M059J (cell line): ENCODE measurements at regions not wholly inside any gene's neighbourhood (a gene's known extent, or its start where the extent isn't known, plus 50 kb on each side); places are given as distances from the start of the nearest gene placed in this dataset.

Source experiments
- DNase-seq: peaks from one replicate; pipeline ENCODE4 v3.0.0-alpha.2; 2012; ENCODE audit warnings: low read depth

GRCh38 chr4:8698341-8699062 is 105.9 kb downstream of the CPZ start:
- DNase-seq = no peak

GRCh38 chr4:8697826-8698225 is 105.3 kb downstream of the CPZ start:
- no peak for DNase-seq

DNA sequence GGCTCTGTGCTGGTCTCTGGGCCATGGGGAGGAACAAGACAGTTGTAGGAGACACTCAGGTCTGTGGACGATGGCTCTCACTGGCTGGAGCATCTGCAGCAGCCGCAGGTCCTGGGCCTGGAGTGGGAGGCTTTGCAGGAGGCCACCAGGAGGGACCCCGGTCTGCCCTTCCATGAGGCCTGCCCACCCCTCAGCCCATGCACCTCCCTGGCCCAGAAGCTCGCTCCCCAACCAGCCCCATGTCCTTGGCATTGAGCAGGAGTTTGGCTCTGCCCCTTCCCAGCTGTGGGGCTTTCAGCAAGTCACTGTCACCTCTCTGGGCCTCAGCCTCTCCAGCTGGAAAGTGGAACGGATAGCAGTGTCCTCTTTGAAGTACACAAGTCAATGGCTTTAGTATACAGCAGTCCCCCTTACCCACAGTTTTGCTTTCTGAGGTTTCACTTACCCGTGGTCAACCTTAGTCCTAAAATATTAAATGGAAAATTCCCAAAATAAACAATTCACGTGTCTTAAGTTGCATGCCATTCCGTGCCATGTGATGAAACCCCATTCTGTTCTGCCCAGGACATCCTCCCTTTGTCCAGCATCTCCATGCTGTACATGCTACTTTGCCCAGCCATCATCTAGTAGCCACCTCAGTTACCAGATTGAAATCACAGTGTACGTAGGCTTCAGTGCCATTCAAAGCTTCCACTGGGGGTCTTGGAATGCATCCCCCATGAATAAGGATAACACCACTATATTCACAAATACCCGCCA is 104.0 kb downstream of the CPZ start:
- no peak for DNase-seq

DNA sequence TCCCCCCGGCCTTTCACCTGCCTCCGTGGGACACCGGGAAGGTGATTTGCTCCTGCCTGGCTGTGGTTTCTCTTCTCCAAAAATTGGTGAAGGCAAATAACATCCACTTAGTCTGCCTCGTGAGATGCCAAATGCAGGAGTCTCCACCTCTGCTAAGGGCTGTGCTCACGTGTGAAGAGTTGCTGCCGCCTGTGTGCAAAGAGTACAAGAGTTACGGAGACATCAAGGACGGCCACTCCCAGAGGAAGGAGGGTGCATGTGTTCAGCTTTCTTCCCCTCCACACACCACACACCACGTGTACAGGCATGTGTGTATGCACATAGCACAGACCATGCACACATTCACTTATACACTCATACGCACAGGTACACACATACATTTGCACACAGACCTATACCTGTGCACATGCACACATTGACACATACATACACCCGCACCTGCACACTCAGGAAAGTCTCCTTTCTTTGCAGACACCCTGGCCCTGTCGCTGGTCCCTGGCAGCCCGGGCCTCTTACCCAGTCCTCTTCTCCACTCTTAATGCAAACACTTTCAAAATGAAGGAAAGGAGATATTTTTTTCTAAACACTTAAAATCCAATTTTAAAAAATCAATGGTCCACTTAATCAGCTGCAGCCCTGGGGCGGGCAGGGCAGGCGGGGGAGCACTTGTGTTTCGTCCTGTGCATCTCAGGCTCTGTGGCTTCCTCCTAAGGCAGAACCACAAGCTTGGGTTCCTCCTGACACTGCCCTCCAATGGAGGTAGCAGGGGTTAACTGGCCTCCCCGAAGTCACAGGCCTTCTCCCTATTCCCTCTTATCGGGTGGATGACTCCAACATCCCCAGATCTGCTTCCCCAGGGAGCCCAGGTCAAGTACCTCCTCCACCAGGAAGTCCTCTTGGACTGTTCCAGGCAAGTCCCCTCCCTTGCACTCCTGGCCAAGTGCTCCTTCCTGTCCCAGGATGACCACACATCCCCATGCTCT is 103.0 kb downstream of the CPZ start:
- no peak for DNase-seq

DNA sequence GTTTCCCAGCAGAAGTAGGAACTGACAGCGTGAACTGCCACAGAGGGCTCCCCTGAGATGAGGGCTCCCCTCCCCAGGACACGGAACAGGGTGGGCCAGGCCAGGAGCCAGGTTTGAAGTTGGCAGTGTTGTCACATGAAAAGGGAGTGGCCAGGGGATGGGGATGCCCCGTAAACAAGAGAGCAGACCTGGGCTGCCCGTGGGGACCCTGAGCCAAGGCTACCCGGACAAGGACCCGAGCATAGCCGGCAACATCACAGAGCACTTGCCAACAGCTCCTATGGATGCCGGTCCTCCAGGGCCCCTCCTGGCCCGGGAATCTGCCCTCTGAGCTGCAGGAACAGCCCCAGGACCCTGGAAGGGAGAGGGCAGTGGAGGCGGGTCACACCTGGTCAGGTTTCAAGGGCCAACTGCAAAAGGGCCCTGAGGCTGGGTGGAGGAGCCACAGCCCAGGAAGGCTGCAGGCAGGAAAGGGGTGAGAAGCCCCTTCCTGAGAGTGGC is 102.1 kb downstream of the CPZ start:
- DNase-seq = no peak

DNA sequence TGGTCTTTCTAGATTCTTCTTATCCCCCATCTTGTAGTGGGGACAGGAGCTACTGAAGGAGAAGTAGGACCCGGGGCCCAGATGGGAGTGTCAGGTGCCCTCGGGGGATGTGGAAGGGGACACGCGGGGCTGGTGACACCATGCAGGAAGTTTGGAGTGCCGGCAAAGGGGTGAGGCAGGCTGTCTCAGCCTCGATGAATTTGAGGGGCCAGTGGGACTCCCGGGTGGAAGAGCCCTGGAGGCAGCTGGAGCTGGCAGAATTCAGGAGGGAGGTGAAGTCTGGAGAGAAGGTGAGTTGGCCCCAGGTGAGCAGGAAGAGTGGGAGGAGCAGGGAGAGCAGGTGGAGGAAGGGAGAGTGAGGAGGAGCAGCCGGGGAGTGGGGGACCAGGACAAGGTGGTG is 101.7 kb downstream of the CPZ start:
- DNase-seq = no peak

DNA sequence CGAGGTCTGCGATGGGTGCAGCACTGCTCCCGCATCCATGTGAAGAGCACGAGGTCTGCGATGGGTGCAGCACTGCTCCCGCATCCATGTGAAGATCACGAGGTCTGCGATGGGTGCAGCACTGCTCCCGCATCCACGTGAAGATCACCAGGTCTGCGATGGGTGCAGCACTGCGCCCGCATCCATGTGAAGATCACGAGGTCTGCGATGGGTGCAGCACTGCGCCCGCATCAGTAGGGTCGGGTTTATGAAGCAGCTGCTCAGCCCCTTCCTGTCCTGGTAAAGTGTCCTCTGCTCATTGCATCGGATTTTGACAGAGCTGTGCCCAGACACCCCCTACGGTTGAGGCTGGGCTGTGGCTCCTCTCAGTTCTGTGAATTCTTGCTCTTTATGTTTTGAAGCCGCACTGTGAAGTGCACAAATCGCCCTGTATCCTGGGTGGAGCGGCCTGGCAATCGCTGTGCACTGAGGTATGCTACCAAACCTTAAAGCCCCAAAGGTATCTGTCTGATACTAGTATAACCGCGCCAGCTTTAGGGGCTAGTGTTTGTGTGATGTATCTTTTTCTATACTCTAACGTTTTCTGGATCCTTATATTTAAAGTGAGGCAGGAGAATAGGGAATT is 98.7 kb downstream of the CPZ start:
- no peak for DNase-seq

DNA sequence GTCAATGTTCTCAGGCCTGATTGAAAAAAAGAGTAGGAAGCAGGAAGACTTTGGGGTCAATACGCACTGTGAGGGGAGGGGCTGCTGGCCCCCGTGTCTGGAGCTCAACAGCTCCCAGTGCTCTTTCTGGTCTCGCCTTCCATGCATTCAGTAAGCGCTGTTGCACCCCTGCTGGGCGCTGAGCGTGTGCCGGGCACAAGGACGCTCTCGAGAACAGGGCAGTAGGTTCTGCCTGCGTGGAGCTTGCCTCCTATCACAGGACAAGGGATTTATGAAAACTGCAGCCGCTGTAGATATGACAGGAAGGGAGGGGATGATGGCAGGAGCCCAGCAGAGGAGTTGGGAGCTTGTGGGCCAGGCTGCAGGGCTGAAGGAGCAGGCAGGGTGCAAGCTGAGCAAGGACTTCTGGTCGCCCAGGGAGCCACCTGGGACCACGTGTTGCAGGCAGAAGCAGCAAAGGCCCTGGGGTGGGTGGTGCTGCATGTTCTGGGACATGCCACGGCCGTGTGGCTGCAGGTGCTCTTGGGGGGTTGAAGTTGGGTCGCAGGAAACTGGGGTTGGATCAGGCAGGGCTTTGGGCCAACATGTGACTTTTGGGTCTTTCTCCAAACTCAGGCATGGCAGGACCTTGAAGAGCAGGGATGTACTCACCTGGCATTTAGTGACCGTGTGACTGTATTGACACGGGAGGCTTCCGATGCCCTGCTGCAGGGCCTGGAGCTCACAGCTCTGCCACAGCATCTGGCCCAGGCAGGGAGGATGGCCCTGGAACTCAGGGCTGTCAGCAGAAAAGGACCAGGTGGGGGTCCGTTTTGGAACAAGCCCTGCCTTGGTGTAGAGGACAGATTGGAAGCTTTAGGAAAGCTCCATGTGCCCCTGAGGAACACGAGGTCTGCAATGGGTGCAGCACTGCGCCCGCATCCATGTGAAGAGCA is 97.9 kb downstream of the CPZ start:
- DNase-seq = no peak

DNA sequence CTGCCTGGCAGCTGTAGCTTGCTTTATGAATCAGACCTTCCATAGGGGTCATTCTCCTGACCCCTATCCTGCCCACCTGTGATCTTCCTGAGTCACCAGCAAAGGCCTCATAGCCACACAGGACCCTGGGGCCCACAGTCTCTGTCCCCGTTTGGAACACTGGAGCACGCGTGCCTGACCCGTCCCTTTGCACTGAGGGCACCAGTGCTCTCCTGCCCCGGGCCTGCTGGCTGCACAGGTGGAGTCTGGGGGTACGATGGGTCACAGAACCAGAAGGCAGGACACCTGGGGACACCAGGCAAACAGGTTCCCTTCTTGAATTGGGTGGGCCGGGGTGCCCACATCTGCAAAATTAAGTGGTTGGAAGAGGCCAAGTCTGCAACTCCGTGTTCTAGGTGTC is 97.2 kb downstream of the CPZ start:
- no peak for DNase-seq

DNA sequence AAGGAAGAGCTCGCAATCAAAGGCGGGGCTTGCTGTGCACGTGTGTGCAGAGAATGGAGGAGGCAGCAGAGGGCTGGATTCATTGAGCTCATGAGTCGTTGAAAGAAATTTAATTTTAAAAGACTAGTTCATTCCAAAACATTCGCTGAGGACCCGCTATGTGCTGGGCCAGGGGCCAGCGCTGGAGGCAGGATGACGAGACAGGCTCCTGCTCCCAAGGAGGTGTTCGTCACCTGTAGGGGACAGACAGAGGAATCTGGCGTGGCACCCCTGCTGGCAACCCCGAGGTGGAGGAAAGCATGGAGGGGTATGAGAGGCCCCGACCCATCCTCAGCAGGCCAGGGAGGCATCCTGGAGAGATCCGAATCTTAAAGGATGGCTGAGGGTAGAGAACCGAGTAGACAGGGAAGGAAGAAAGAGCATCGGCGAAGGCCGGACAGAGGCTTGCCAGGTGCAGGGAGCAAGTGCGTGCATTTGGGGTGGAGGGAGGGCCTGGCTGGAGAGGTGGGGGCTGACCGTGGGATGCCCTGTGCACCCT is 96.4 kb downstream of the CPZ start:
- no peak for DNase-seq

GRCh38 chr4:8688041-8688907 is 95.7 kb downstream of the CPZ start:
- no peak for DNase-seq

DNA sequence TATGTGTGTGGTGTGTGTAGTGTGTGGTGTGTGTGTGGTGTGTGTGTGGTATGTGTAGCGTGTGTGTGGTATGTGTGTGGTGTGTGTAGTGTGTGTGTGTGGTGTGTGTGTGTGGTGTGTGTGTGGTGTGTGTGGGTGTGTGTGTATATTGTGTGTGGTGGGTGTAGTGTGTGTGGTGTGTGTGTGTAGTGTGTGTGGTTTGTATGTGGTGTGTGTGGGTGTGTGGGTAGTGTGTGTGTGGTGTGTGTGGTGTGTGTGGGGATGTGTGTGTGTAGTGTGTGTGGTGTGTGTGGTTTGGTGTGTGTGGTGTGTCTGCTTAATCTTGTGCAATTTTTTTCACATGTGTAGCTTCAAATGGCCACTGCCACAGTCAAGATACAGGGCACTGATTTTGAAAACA is 94.5 kb downstream of the CPZ start:
- DNase-seq = no peak

DNA sequence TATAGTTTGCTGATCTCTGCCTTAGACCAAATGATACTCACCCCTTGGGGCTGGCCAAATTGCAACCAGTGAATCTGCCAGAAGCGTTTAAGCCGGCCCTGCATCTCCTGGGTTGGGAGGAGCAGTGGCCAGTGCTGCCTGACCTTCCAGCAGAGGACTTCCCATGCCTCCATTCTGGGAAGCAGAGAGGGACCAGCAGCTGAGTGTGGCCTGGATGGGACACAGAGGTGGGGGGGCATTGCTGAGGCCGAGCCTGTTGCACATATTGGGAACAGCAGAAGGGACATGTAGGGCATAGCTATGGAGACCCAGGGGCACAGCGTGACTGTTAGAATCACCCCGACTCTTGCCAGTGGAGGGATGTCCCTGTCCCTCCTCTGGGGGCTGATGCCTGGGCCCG is 93.3 kb downstream of the CPZ start:
- DNase-seq = no peak

DNA sequence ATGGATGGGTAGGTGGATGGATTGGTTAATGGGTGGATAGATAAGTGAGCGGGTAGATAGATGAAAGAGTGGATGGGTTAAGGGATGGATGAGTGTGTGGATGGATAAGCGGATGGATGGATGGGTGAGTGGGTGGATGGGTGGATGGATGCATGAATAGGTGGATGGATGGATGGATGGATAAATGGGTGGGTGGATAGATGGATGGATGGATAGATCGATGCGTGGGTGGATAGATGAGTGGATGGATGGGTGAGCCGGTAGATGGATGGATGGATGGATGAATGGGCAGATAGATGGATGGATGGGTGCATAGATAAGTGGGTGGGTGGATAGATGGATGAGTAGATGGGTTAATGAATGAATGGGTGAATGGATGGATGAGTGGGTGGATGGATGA is 90.9 kb downstream of the CPZ start:
- DNase-seq = no peak

- DNase-seq = no peak
Measured at GRCh38 chr4:8682725-8683124, 90.2 kb downstream of the CPZ start.

DNA sequence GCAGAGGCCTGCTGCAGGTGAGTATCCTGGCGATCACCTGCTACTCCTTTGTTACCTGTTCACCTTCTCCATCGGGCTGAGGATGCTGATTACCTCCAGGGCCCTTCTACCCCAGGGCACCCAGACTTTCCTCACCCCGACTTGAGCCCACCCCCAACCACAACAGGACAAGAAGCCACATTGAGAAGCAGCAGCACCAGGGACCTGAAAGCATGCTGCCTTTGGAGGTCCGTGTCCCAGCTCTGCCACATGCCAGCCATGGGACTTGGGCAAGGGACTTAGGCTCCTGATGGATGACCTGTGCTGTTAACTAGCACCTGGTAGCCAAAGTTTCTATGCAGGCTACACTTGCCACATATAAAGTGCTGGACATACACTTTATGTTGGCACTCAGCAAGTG is 89.7 kb downstream of the CPZ start:
- no peak for DNase-seq

DNA sequence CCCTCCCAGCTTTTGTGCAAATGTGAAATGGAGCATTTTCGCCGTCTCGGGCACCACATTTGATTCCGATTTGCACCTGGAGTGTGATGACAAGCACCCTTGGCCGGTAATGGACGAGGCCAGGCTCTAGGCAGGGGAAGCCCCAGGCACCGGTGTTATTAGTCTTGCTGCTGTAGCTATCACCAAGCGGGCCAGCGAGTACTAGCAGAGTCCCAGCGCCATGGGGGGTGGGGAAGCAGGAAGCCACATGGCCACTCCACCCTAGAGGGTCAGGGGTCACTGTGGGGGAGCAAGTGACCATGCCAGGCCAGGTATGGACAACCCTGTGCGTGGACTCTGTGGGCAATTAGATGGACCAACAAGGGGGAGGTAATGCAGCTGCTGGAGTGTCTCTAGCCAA is 88.8 kb downstream of the CPZ start:
- DNase-seq = no peak

DNA sequence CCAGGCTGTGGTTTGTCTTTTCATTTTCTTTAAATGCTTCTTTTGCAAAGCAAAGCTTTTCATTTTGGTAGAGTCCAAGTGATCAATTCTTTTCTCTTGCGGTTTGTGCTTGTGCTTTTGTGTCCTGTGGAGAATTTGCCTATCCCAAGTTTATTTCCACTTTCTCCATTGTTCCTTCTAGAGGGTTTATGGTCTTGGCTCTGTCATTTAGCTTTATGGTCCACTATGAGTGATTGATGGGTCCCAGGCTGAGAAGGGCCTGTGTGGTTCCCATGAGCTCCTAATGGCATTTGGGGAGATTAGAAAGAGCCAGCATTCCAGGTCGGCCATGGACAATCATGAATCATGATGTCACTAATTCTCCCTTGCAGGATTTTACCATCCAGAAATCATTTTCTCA is 86.5 kb downstream of the CPZ start:
- no peak for DNase-seq

- DNase-seq = no peak
Measured at GRCh38 chr4:8676676-8677075, 84.1 kb downstream of the CPZ start.
